H54 (cell line): ENCODE measurements at regions not wholly inside any gene's neighbourhood (a gene's known extent, or its start where the extent isn't known, plus 50 kb on each side); places are given as distances from the start of the nearest gene placed in this dataset.

Source experiments
- DNase-seq: peaks from one replicate; pipeline ENCODE4 v3.0.0; 2011; ENCODE audit warnings: low spot score, mixed read lengths; ENCODE audit not compliant: insufficient read length
- FAIRE-seq: peaks from 3 replicates; lab custom pipeline; 2011; peaks lifted over from hg19 to GRCh38; lab: Jason Lieb, UNC
- POLR2A ChIP-seq: IDR thresholded peaks from 2 replicates; pipeline ENCODE4 v1.6.1; 2011; ENCODE audit warnings: low read depth, mild to moderate bottlenecking, low read length

DNA sequence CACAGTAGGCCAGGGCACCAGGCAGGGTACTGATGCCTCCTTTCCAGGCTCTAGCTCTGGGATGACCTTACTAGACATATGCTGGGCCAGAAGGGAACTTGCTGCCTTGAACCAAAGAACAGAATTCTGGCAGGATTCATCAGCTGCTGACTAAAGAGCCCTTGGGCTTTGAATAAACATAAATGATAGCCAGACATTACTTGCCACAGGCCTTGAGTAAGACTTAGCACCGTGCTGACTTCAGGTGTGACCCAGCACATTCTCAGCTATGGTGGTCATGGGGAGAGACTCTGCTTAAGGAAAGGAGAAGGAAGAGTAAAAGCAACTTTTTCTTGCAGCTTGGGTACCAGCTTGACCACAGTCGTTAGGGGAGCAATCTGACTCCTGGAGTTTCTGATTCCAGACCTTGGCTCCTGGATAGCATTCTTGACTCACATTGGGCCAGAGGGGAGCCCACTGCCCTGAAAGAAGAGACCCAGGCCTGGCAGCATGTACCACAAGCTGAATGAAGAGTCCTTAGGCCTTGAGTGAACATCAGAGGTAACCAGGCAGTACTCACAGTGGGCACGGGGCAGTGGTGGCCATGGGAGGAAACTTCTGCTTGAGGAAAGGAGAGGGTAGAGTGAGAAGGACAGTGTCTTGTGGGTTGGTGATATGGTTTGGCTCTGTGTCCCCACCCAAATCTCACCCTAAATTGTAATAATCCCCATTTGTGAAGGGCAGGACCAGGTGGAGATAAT is 926.1 kb upstream of the SORCS1 start:
- TF ChIP-seq POLR2A: no peak
- FAIRE-seq: no peak

DNA sequence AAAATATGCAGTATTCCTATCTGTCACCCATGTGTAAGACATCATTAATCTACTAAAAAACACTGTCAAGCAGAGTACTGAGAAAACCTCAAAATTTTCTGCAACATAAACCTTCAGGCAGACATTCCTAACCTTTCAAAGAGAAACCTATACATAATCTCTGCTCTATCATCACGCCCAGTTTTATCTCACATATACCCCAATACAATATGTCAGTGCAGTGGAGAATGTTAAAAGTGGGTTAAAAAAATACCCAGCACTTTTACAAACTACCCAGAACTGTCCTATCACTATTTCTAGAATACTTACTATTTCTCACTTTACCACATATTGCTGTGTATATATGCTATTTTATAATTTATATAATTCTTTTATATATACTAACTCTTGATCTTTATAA is 922.0 kb upstream of the SORCS1 start:
- DNase-seq (no peak), FAIRE-seq (no peak)
- no peak for TF ChIP-seq POLR2A

More for the DNA sequence above, 926.1 kb upstream of the SORCS1 start:
- no peak for DNase-seq

DNA sequence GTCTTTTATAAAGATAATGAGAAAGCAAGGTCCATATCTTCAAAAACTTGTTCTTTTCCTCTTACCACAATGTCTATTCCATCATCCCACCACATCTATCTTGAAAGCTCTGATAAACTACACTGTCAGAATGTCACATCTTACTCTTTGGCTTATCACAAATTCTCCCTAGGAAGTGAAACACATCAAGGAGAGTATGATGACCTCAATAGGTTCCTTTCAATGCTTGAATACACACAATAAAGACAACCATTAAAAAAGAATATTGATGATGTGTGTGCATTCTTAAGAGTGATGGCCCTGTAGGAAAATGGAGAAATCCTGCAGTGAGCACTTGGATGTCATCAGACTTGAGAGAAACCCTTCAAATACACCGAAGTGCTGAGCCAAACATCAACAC is 918.1 kb upstream of the SORCS1 start:
- DNase-seq (no peak), FAIRE-seq (no peak)
- no peak for TF ChIP-seq POLR2A

DNA sequence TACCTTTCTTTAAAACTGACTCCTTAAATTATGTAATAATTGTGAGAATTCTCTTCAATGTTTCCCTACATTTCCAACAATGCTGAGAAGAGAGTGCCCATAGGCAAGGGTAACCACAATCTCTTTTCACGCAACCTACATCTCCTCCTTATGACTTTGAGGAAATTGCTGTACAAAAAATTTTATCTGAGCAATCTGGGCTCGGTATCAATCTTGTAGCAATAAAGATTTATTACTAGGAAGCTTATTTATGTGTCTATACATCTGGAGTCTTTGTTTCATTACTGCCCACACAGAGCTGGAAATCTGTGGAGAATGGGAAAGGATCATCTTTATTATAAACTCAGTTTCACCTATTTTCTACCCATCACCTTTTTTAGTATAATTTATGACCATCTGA is 913.8 kb upstream of the SORCS1 start:
- no peak for DNase-seq
- TF ChIP-seq POLR2A: no peak
- no peak for FAIRE-seq

DNA sequence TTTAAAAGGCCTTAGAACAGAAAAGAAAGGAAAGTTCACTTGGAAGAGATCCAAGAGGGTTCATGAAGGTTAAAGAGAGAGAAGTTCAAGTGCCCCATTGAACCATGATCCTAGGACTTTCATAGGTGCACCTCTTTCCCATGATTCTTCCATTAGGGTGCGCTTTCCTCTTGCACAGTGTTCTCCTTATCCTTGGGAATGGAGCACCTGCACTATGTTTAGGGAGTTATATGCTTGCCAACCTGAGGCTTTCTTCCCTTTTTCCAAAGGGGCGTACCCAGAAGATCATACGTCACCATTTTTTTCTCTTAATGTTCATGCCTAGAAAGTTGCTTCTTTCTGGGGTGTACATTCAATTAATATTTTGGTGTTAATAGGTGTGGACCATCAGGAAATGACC is 908.0 kb upstream of the SORCS1 start:
- no peak for TF ChIP-seq POLR2A
- DNase-seq: no peak
- no peak for FAIRE-seq

DNA sequence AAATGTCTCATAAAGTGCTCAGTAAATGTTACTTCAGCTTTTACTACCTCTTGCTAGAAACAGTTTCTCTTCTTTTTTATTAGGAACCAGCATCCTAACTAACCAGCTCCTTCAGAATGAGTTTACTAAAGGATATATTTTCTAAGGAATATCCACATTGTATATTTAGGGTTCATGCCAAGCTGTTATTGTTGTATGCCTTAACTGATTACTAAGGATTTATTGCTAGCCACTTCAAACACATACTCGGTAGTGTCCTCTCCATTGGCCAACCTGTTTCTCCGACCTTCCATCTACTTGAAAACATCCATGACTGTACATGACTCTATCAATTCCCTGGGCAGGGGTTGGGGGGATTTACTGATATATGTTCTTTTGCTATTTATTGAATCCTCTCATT is 906.3 kb upstream of the SORCS1 start:
- no peak for DNase-seq
- no peak for FAIRE-seq
- no peak for TF ChIP-seq POLR2A

DNA sequence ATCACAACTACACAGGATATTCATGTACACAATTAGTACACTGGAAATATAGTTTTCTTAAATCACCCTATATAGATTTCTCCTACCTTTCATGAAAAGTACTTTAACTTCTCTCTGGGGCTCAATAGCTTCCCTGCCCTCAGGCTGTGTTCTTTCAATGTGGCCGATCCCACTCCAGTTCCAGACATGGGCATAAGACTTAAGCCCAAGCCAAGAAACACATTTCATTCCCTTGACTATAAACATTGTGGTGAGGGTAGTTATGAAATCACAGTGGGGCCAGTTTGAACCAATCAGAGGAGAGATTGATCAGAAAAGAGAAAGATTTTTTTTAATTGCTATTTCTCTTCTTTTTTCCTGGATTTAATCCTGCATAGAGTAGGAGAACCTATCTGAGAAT is 904.6 kb upstream of the SORCS1 start:
- FAIRE-seq (no peak), DNase-seq (no peak)
- TF ChIP-seq POLR2A: no peak

DNA sequence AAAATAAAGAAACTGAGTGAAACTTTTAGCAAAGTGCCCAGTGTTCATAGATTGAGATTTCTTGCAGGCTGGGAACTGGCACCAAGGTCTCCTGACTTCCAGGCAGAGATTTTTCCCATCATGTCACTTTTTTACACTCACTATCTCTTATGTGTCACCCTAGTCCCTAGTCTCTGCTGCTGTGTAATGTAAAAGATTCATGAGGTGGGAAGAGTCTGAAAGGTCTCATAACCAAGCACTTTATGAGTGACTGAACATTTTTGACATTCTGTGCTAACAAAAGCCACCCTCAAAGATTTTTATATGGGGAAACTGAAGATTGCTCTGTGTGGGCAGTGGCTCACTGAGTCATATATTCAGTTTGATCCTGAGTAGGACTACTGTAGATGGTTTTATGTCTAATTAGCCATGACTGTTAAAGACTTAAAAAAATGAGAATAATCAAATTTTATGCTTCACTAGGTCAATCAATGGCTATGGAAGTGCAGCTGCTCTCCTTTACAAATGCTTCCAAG is 900.3 kb upstream of the SORCS1 start:
- DNase-seq (no peak), FAIRE-seq (no peak)
- TF ChIP-seq POLR2A: no peak

DNA sequence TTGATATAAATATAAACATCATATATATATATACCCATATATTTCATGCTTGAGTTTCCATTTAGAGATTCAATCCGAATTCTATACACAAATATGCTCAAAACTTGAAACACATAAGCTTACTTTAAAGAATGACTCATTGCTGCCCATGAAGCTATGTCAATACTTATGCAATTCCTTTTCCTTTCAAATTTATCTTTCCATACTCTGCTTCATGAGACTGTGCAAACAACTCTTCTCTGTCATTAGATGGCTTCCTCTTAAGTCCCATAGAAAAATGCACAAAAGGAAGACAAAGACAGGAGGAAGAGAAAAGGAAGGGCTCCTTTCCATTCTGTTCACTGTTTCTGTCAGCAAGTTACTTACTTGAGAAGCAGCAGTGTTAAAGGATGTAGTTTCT is 895.7 kb upstream of the SORCS1 start:
- FAIRE-seq (no peak), DNase-seq (no peak)
- no peak for TF ChIP-seq POLR2A

DNA sequence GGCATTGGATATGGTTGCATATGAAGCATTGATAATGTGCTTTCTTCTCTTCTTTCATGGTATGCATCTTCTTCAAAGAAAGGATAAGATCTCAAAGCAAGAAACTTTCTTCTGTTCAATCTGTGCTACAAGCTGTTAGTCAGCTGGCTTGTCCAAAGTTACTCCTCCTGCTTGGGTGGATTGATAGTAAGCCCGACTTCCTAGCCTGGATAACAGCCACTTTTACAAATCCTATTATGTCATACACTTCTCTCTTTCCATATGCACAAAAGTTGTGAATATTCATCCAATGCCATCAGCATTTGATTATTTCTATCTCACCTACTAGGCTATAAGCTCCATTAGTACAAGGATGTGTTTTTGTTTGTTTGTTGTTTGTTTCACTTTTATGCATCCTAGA is 891.0 kb upstream of the SORCS1 start:
- FAIRE-seq (no peak), DNase-seq (no peak)
- TF ChIP-seq POLR2A: no peak

DNA sequence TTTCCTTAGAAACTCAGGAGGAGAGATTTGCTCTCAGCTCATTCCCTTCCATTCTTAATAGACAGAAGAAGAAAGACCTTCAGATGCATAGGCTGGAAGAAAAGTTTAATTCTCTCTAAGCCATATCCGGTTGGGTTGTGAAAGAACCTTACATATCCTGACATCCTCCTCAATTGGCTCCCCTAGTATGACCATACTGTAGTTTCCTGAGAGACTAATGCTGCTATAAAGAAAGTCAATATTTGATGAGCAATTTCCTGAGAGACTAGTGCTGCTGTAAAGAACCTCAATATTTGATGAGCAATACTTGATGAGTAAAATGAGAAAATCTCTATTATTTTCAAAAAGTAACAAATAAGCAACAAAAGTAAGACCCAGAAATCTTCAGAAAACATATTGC is 888.5 kb upstream of the SORCS1 start:
- TF ChIP-seq POLR2A: no peak
- DNase-seq (no peak), FAIRE-seq (no peak)

DNA sequence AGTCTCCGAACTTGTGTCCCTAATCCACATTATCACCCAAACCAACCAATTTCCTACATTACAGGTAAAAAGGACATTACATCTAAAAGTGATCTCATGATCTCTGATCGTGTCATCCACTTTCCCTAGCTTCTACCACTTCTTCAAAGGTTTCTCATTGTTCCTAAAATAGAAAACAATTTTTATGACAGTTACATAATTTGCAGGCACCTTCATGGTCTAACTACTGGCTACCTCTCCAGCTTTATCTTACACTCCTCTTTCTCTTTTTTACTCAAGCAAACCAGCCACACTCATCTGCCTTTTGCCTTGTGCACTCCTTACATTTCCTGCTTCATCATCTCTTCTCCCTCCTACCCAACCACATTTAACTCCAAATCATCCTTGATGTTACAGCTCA is 886.7 kb upstream of the SORCS1 start:
- DNase-seq: no peak
- no peak for FAIRE-seq
- no peak for TF ChIP-seq POLR2A

DNA sequence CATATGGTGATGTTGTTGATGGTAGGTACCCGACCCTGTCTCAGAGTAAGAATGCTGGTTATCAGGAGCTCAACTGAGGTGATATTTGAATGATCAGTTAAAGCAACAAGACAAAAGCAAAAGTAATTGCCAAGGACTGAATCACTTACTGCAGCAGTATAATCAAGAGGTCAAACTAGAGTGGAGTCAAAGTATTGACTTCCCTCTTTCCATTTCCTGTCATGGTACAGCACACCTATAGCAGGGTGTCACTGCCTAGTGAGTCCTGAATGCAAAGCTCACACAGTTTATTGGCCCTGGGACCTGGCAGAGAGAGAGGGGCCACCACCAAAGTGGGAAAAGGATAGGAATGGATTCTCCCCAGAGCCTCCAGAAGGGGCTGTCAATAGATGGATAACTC is 886.1 kb upstream of the SORCS1 start:
- no peak for TF ChIP-seq POLR2A
- FAIRE-seq (no peak), DNase-seq (no peak)

DNA sequence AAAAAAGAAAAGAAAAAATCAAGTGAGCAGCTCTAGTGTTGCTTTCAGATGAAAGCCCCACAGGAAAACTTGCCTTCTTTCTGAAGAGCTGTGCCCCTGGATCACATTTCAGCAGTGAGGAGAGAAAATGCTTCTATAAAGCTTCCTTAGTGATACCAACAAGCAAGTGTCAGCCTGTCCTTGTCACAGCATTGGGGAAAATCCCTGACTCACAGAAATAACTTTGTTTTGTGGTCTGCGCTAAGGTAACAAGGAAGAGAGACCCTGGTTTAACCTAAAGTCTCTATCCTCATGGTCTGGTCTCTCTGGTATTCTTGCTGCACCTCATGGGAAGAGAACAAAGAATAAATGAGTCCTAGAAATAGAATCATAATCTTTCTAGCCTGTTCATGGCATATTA is 885.2 kb upstream of the SORCS1 start:
- DNase-seq (no peak), FAIRE-seq (no peak)
- no peak for TF ChIP-seq POLR2A

DNA sequence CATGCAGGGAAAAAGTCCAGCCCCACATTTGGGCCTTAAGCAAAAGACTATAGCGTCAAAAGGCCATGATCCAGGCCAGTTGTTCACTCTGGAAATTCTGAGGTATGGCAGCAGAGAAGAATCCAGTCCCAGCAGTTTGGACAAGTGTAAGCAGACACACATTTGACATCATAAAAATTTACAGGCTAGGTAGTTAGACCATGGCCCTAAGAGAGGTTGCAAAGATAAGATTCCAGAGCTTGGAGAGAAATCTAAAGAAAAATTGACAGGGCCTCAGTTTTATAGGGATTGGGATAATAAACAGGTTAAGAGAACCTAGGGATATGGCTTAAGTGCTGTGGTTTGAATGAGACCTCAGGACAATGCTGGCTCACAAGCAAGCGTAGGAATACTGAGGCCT is 884.4 kb upstream of the SORCS1 start:
- no peak for DNase-seq
- TF ChIP-seq POLR2A: no peak
- no peak for FAIRE-seq
